Smooth muscle cell (in vitro differentiated cells): ENCODE measurements at regions not wholly inside any gene's neighbourhood (a gene's known extent, or its start where the extent isn't known, plus 50 kb on each side); places are given as distances from the start of the nearest gene placed in this dataset.

Source experiments
- DNase-seq: peaks from one replicate; lab custom pipeline; 2025; ENCODE audit not compliant: unreplicated experiment; lab: John Stamatoyannopoulos, UW
- H2AFZ ChIP-seq: fragments of 200-600 bp; sonication (generic); 2 replicates; pipeline ENCODE4 v1.6.0; 2016; ENCODE audit warnings: antibody characterized with exemption, low read depth, mild to moderate bottlenecking
- H3F3A ChIP-seq: fragments of 200-600 bp; sonication (generic); 2 replicates; pipeline ENCODE4 v1.6.0; 2017; ENCODE audit warnings: antibody characterized with exemption, low read depth
- H3K27ac ChIP-seq: fragments of 200-600 bp; sonication (generic); 2 replicates; pipeline ENCODE4 v1.5.1; 2016; ENCODE audit warnings: low read depth, mild to moderate bottlenecking
- H3K27me3 ChIP-seq: fragments of 200-600 bp; sonication (generic); 2 replicates; pipeline ENCODE4 v1.6.1; 2016; ENCODE audit warnings: low read depth, mild to moderate bottlenecking
- H3K36me3 ChIP-seq: fragments of 200-600 bp; sonication (generic); 2 replicates; pipeline ENCODE4 v1.5.1; 2016; ENCODE audit warnings: low read depth
- H3K4me1 ChIP-seq: fragments of 200-600 bp; sonication (generic); 2 replicates; pipeline ENCODE4 v1.5.1; 2016; ENCODE audit warnings: low read depth
- H3K4me2 ChIP-seq: fragments of 200-600 bp; sonication (generic); 2 replicates; pipeline ENCODE4 v1.6.0; 2016; ENCODE audit warnings: mild to moderate bottlenecking
- H3K4me3 ChIP-seq: fragments of 200-600 bp; sonication (generic); 2 replicates; pipeline ENCODE4 v1.5.1; 2016; ENCODE audit warnings: mild to moderate bottlenecking
- H3K79me2 ChIP-seq: fragments of 200-600 bp; sonication (generic); 2 replicates; pipeline ENCODE4 v1.6.0; 2016; ENCODE audit warnings: low read depth, mild to moderate bottlenecking
- H3K9ac ChIP-seq: fragments of 200-600 bp; sonication (generic); 2 replicates; pipeline ENCODE4 v1.6.0; 2016; ENCODE audit warnings: low read depth
- H3K9me3 ChIP-seq: fragments of 200-600 bp; sonication (generic); replicated peaks from 2 replicates; pipeline ENCODE4 v1.5.1; 2016; ENCODE audit warnings: low read depth
- H4K20me1 ChIP-seq: fragments of 200-600 bp; sonication (generic); 2 replicates; pipeline ENCODE4 v1.6.0; 2016; ENCODE audit warnings: low read depth
- whole genome bisulfite sequencing: methylation state at CpG from one replicate; pipeline ENCODE4 v1.1.7; 2016; ENCODE audit warnings: low lambda C conversion rate; 5-methylcytosine and 5-hydroxymethylcytosine counted together
- TF ChIP-seq, protein P1 (sequence below): fragments of 200-600 bp; sonication (generic); IDR thresholded peaks from 2 replicates; pipeline ENCODE4 v1.5.1; 2017; ENCODE audit warnings: borderline replicate concordance, mild to moderate bottlenecking, antibody characterized with exemption; ENCODE audit not compliant: insufficient read depth, poor library complexity, severe bottlenecking

DNA sequence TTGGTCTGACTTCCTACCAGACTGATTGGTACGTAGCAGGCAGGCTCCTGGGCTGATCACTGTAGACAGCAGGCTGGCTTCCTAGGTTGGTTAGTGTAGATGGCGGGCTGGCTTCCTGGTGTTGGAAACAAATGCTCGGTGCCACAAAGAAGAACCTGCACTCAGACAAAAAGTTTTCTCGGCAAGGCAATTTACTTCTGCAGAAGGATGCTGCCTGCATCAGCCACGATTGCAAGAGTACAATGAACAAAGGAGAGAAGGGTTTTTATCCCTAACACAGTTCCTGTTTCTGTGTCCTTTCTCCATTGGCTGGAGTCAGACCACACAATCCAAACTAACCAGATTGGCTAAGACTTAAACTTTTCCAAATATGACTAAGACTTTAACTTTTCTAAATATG lies 123.6 kb upstream of the PPP2R2D start:
- no peak overlapping the region for H3K4me3 ChIP-seq
- no peak overlapping the region for H2AFZ ChIP-seq
- peaks cover 4% of the 10 kb centered on the region for H3K27me3 ChIP-seq
- H3K9me3 ChIP-seq: no peaks in the 10 kb centered on the region
- no peaks in the 10 kb centered on the region for H3F3A ChIP-seq
- H3K36me3 ChIP-seq: no peaks in the 10 kb centered on the region
- no peak overlapping the region for H3K4me2 ChIP-seq
- no peaks in the 10 kb centered on the region for H3K4me1 ChIP-seq
- WGBS: 95% methylated on average over 5 of the region's 5 CpGs
- H3K9ac ChIP-seq: no peak overlapping the region
- no peak for DNase-seq
- no peaks in the 10 kb centered on the region for H3K79me2 ChIP-seq
- TF ChIP-seq, protein P1, sequence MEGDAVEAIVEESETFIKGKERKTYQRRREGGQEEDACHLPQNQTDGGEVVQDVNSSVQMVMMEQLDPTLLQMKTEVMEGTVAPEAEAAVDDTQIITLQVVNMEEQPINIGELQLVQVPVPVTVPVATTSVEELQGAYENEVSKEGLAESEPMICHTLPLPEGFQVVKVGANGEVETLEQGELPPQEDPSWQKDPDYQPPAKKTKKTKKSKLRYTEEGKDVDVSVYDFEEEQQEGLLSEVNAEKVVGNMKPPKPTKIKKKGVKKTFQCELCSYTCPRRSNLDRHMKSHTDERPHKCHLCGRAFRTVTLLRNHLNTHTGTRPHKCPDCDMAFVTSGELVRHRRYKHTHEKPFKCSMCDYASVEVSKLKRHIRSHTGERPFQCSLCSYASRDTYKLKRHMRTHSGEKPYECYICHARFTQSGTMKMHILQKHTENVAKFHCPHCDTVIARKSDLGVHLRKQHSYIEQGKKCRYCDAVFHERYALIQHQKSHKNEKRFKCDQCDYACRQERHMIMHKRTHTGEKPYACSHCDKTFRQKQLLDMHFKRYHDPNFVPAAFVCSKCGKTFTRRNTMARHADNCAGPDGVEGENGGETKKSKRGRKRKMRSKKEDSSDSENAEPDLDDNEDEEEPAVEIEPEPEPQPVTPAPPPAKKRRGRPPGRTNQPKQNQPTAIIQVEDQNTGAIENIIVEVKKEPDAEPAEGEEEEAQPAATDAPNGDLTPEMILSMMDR: no peak
- no peak overlapping the region for H3K27ac ChIP-seq
- H4K20me1 ChIP-seq: no peaks in the 10 kb centered on the region

DNA sequence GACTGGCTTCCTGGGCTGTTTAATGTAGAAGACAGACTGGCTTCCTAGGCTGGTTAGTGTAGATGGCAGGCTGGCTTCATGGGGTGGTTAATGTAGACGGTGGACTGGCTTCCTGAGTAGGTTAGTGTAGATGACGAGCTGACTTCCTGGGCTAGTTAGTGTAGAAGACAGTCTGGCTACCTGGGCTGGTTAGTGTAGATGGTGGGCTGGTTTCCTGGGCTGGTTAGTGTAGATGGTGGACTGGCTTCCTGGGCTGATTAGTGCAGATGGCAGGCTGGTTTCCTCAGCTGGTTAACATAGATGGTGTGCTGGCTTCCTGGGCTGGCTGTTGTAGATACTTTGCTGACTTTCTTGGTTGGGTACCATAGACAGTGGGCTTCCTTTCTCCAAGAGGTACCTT lies 122.9 kb upstream of the PPP2R2D start:
- DNase-seq: no peak
- no peak overlapping the region for H2AFZ ChIP-seq
- H3K9ac ChIP-seq: no peak overlapping the region
- H3K4me2 ChIP-seq: no peak overlapping the region
- no peaks in the 10 kb centered on the region for H3K4me1 ChIP-seq
- no peaks in the 10 kb centered on the region for H4K20me1 ChIP-seq
- WGBS: 85% methylated on average over 2 of the region's 2 CpGs
- H3K79me2 ChIP-seq: no peaks in the 10 kb centered on the region
- H3F3A ChIP-seq: no peaks in the 10 kb centered on the region
- no peak overlapping the region for H3K27ac ChIP-seq
- H3K36me3 ChIP-seq: no peaks in the 10 kb centered on the region
- TF ChIP-seq, protein P1: no peak
- H3K4me3 ChIP-seq: no peak overlapping the region
- peaks cover 2% of the 10 kb centered on the region for H3K27me3 ChIP-seq
- no peaks in the 10 kb centered on the region for H3K9me3 ChIP-seq

DNA sequence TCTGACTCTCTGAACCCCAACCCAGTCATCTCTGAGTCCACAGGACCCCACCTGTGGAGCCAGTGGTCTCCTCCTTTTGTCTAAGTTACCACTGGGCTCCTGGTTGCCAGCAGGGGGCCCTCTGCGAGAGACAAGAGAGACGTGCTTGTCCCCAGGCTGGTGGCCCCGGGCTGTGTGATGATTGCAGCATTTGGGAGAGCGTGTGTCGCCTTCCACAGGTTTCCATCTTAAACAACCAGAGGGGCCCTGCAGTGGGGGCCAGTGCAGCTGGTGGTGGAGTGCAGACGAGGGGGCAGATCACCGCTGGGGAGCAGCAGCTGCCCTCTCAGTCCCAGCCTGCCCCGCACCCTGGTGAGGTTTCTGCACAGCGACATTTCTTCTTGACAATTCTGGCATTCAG lies 122.4 kb upstream of the PPP2R2D start:
- WGBS: 90% methylated on average over 9 of the region's 9 CpGs
- H3K4me2 ChIP-seq: no peak overlapping the region
- H3K9ac ChIP-seq: no peak overlapping the region
- H3K79me2 ChIP-seq: no peaks in the 10 kb centered on the region
- H3F3A ChIP-seq: no peaks in the 10 kb centered on the region
- TF ChIP-seq, protein P1: no peak
- DNase-seq: no peak
- H2AFZ ChIP-seq: no peak overlapping the region
- no peak overlapping the region for H3K4me3 ChIP-seq
- H3K4me1 ChIP-seq: no peaks in the 10 kb centered on the region
- H3K27ac ChIP-seq: no peak overlapping the region
- H3K36me3 ChIP-seq: no peaks in the 10 kb centered on the region
- no peaks in the 10 kb centered on the region for H3K9me3 ChIP-seq
- no peaks in the 10 kb centered on the region for H4K20me1 ChIP-seq
- H3K27me3 ChIP-seq: no peaks in the 10 kb centered on the region

DNA sequence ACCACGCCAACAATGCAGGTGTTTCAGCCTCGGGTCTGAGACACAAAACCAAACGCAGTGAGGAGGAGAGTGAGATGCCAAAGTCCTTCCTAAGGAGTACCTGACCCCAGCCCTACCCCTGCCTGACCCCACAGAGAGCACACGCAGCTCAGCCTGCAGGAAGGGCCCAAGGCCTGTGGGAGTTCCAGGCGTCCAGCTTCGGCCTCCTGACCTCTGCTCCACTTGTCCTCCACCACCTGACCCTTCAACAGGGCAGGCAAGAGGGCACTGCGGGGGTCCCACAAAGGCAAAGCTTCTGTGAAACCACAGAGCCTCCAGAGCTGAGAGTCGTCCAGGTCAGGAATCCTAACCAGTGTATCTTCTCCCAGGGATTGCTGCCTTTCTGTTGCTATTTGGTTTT lies 122.0 kb upstream of the PPP2R2D start:
- Histone ChIP-seq H3F3A (no peaks in the 10 kb centered on the region), H3K27me3 (no peaks in the 10 kb centered on the region), H3K4me2 (no peak overlapping the region), H4K20me1 (no peaks in the 10 kb centered on the region), H2AFZ (no peak overlapping the region), H3K4me3 (no peak overlapping the region), H3K27ac (no peak overlapping the region), H3K9ac (no peak overlapping the region), H3K9me3 (no peaks in the 10 kb centered on the region), H3K4me1 (no peaks in the 10 kb centered on the region), H3K79me2 (no peaks in the 10 kb centered on the region), H3K36me3 (no peaks in the 10 kb centered on the region)
- DNase-seq: no peak
- WGBS: 92% methylated on average over 8 of the region's 8 CpGs
- TF ChIP-seq, protein P1: no peak
